ENCODE measurements at regions not wholly inside any gene's neighbourhood (a gene's known extent, or its start where the extent isn't known, plus 50 kb on each side); places are given as distances from the start of the nearest gene placed in this dataset.

- no peak for DNase-seq
These were observed 59.1 kb upstream of the ZNF648 start for GRCh38 chr1:182120411-182121258.

- no peak for DNase-seq
These were observed 58.1 kb upstream of the ZNF648 start for GRCh38 chr1:182119631-182120030.

GRCh38 chr1:182118851-182119250 lies 57.3 kb upstream of the ZNF648 start:
- no peak for DNase-seq

- DNase-seq, result no peak
These were observed 53.1 kb upstream of the ZNF648 start for GRCh38 chr1:182114627-182115023.

- no peak for DNase-seq
These were observed 52.5 kb upstream of the ZNF648 start for GRCh38 chr1:182113879-182114626.

GRCh38 chr1:182111496-182111895 lies 50.0 kb upstream of the ZNF648 start:
- no peak for DNase-seq
